ENCODE measurements at regions not wholly inside any gene's neighbourhood (a gene's known extent, or its start where the extent isn't known, plus 50 kb on each side); places are given as distances from the start of the nearest gene placed in this dataset.
"Not testable (repeated sequence)": the region's sequence is repeated elsewhere in the genome, so short reads cannot be mapped to it uniquely, and the experiment has no call there.

GRCh38 chr6:130560231-130560630, 194.4 kb downstream of the TMEM200A start:
- DNase-seq = peak; percentile 41
- 0 out of 2 replicates have a peak, but pooled peaks cover 5% of the 10 kb centered on the region for H3K36me3 Mint-ChIP-seq (ENCODE audit: low read depth)
- H3K4me3 Mint-ChIP-seq = no peak overlapping the region
- H3K27ac Mint-ChIP-seq = no peak overlapping the region
- no peaks in the 10 kb centered on the region for H3K9me3 Mint-ChIP-seq
- H3K4me1 Mint-ChIP-seq (ENCODE audit: low read depth) = peaks cover 51% of the 10 kb centered on the region
- peaks cover 1% of the 10 kb centered on the region; the same call in 1 of the 2 replicates for H3K27me3 Mint-ChIP-seq (ENCODE audit: insufficient read depth)
- no peak for TF ChIP-seq CTCF (IDR thresholded peaks at IDR 0.05)

- H3K4me3 Mint-ChIP-seq; H3K27me3 Mint-ChIP-seq (ENCODE audit: insufficient read depth); H3K27ac Mint-ChIP-seq; DNase-seq; H3K36me3 Mint-ChIP-seq (ENCODE audit: low read depth); H3K9me3 Mint-ChIP-seq: not testable (repeated sequence)
- peaks cover 46% of the 10 kb centered on the region for H3K4me1 Mint-ChIP-seq (ENCODE audit: low read depth)
Observed at GRCh38 chr6:130561159-130561558, 195.3 kb downstream of the TMEM200A start.

GRCh38 chr6:130565696-130566095, 199.9 kb downstream of the TMEM200A start:
- no peak overlapping the region for H3K4me3 Mint-ChIP-seq

GRCh38 chr6:130574146-130574545, 208.3 kb downstream of the TMEM200A start:
- Mint-ChIP-seq H3K9me3 (peaks cover 6% of the 10 kb centered on the region), H3K27ac (no peak overlapping the region), H3K36me3 (ENCODE audit: low read depth) (peaks cover 9% of the 10 kb centered on the region; the same call in 1 of the 2 replicates), H3K4me3 (no peak overlapping the region), H3K4me1 (ENCODE audit: low read depth) (peaks cover 10% of the 10 kb centered on the region), H3K27me3 (ENCODE audit: insufficient read depth) (no peaks in the 10 kb centered on the region)
- DNase-seq = no peak
- no peak for TF ChIP-seq CTCF (IDR thresholded peaks at IDR 0.05)

More at GRCh38 chr6:130565696-130566095, 199.9 kb downstream of the TMEM200A start:
- H3K27ac Mint-ChIP-seq = no peak overlapping the region
- peaks cover 7% of the 10 kb centered on the region for H3K4me1 Mint-ChIP-seq (ENCODE audit: low read depth)
- TF ChIP-seq CTCF (IDR thresholded peaks at IDR 0.05) = no peak
- H3K27me3 Mint-ChIP-seq (ENCODE audit: insufficient read depth) = peaks cover 1% of the 10 kb centered on the region; the same call in 1 of the 2 replicates
- H3K36me3 Mint-ChIP-seq (ENCODE audit: low read depth) = peaks cover 7% of the 10 kb centered on the region; the same call in 1 of the 2 replicates
- H3K9me3 Mint-ChIP-seq = peaks cover 2% of the 10 kb centered on the region
- DNase-seq = no peak

DNA sequence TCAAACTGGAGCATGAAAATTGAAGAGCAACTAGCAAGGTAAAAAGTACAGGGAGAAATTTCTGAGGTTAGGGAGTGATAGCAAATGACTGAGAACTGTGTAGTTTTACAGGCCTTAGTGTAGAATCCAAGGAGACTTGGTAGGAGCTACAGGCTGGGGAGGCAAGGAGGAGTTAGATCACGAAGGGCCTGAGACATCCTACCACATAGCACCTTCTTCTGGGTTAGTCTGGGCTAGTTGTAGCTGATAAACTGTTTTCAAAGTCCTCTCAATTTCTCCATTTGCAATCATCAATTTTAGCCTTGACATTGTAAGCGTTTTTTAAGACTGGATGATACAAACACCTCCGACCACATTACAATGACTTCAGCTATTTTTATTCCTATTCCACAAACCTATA, 209.7 kb downstream of the TMEM200A start:
- TF ChIP-seq CTCF (IDR thresholded peaks at IDR 0.05) = no peak
- H3K27ac Mint-ChIP-seq = no peak overlapping the region
- H3K36me3 Mint-ChIP-seq (ENCODE audit: low read depth) = peaks cover 8% of the 10 kb centered on the region; the same call in 1 of the 2 replicates
- no peak for DNase-seq
- H3K4me3 Mint-ChIP-seq = no peak overlapping the region
- H3K9me3 Mint-ChIP-seq = peaks cover 6% of the 10 kb centered on the region
- H3K27me3 Mint-ChIP-seq (ENCODE audit: insufficient read depth) = no peaks in the 10 kb centered on the region
- H3K4me1 Mint-ChIP-seq (ENCODE audit: low read depth) = peaks cover 10% of the 10 kb centered on the region

DNA sequence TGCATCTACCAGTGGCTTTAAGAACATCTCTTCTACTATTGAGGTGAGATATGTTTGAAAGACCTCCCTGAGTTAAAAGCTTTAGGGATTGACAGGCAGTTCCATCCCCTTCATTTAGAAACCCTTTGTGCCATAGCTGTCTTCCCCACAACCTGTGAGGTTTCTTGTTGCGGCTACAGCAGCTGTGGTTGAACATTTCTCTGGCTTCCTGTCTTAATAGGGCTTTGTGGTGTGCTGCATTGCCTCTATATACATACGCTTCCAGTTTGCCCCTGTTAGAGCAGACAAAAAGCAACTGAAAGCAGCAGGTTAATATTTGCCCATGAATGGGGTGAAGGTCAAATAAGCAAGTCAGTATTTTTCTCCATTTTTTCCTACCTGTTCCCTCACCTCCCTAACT, 210.2 kb downstream of the TMEM200A start:
- Mint-ChIP-seq H3K36me3 (ENCODE audit: low read depth) (peaks cover 4% of the 10 kb centered on the region; the same call in 1 of the 2 replicates), H3K4me1 (ENCODE audit: low read depth) (peaks cover 10% of the 10 kb centered on the region), H3K4me3 (no peak overlapping the region), H3K27me3 (ENCODE audit: insufficient read depth) (no peaks in the 10 kb centered on the region), H3K27ac (no peak overlapping the region), H3K9me3 (peaks cover 1% of the 10 kb centered on the region; the same call in 1 of the 2 replicates)
- no peak for TF ChIP-seq CTCF (IDR thresholded peaks at IDR 0.05)
- DNase-seq = no peak
